ENCODE measurements at regions not wholly inside any gene's neighbourhood (a gene's known extent, or its start where the extent isn't known, plus 50 kb on each side); places are given as distances from the start of the nearest gene placed in this dataset.

DNA sequence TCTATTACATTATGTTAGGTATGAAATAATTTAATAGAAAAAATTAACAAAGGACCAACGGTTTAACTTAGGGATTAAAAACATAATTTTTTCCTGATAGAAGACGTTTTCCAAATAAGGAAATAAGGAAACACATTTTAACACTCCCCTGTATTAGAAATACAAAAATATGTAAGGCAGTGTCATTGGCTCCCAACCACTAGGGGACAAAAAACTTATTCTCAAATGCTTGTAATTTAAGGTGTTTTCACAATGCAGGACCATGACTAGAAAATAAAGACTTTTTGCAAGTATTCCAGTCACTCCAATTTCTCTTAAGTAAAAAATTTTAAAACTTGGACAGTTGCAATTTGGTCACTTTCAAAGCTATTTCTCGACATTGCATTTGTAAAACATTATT, 98.8 kb upstream of the ODAD2 start:
- TF ChIP-seq CTCF (IDR thresholded peaks at IDR 0.05) (peak; percentile 15; the same call in 1 of the 2 replicates), ZFX (IDR thresholded peaks at IDR 0.05; ENCODE audit: borderline replicate concordance) (no peak)

Measured in 22Rv1 (cell line).